ENCODE measurements at regions not wholly inside any gene's neighbourhood (a gene's known extent, or its start where the extent isn't known, plus 50 kb on each side); places are given as distances from the start of the nearest gene placed in this dataset.
"Not testable (repeated sequence)": the region's sequence is repeated elsewhere in the genome, so short reads cannot be mapped to it uniquely, and the experiment has no call there.

DNA sequence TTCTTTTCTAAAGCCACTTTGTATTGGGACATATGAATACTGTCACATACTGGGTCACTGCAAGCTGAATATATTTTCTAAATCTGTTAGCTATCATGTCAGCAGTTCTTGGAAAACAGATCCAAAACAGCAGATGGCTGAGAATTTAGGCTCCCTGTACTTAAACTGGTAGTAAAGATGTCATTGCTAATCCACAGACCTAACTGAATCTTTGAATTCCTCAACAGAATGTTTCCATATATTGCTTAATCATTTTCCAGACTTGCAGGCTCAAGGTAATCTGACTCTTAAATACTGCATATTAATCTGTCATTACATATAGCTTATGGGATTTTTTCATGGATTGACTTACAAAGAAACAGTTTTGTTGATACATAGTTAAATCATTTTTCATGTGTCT is 639.0 kb upstream of the KLHL1 start:
- no peaks in the 10 kb centered on the region for H3K36me3 ChIP-seq (replicated peaks in 1 of 2; ENCODE audit: control insufficient read depth in 1 of 2, insufficient read depth in 2 of 2, low read length in 1 of 2)

DNA sequence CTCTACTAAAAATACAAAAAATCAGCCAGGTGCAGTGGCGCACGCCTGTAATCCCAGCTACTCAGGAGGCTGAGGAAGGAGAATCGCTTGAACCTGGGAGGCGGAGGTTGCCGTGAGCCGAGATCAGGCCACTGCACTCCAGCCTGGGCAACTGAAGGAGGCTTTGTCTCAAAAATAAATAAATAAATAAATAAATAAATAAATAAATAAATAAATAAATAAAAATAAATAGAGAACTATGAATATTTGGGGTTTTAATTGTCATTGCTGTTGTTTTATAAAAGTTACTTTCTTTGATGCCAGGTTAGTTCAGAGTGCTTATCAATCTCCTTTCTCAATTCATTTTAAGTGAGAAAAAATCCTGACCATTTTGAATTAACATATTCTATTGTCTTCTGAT is 638.2 kb upstream of the KLHL1 start:
- H3K4me2 ChIP-seq; H3K9me2 ChIP-seq; H3K27ac ChIP-seq (ENCODE audit: low read depth in 2 of 2, low read length in 1 of 2); H4K20me1 ChIP-seq (ENCODE audit: insufficient read depth); POLR2A ChIA-PET; DNase-seq; H2AFZ ChIP-seq (ENCODE audit: low read depth); H3K9ac ChIP-seq; H3K9me3 ChIP-seq; H3F3A ChIP-seq (replicated peaks; ENCODE audit: insufficient read depth); H3K36me3 ChIP-seq (replicated peaks in 1 of 2; ENCODE audit: control insufficient read depth in 1 of 2, insufficient read depth in 2 of 2, low read length in 1 of 2); H3K4me3 ChIP-seq (ENCODE audit: low read depth in 2 of 2, low read length in 1 of 2); H3K79me2 ChIP-seq (ENCODE audit: insufficient read depth); H3K4me1 ChIP-seq (ENCODE audit: control insufficient read depth in 1 of 2, insufficient read depth in 2 of 2, low read depth in 1 of 2, low read length in 1 of 2); H3K27me3 ChIP-seq (ENCODE audit: insufficient read depth): not testable (repeated sequence)
- CTCF ChIA-PET = interaction anchor here (1.0 kb wide), 1 partner anchor 9 kb away, joined by 3 read pairs; no protein-coding TSS in a partner anchor
- 88% methylated on average over 6 of the region's 6 CpGs for WGBS (ENCODE audit: low lambda C conversion rate)

More for the DNA sequence above, 639.0 kb upstream of the KLHL1 start:
- no peaks in the 10 kb centered on the region for H3K79me2 ChIP-seq (ENCODE audit: insufficient read depth)
- H3K9me3 ChIP-seq = no peaks in the 10 kb centered on the region
- H4K20me1 ChIP-seq (ENCODE audit: insufficient read depth) = no peaks in the 10 kb centered on the region
- no peak overlapping the region for H3K4me3 ChIP-seq (ENCODE audit: low read depth in 2 of 2, low read length in 1 of 2)
- no peaks in the 10 kb centered on the region for H3K9me2 ChIP-seq
- H3K27ac ChIP-seq (ENCODE audit: low read depth in 2 of 2, low read length in 1 of 2) = no peak overlapping the region
- no peak overlapping the region for H2AFZ ChIP-seq (ENCODE audit: low read depth)
- ChIA-PET CTCF (no interaction called here), POLR2A (no interaction called here)
- H3K27me3 ChIP-seq (ENCODE audit: insufficient read depth) = no peaks in the 10 kb centered on the region
- no peak overlapping the region for H3K9ac ChIP-seq
- no peak for TF ChIP-seq SMC3 (IDR thresholded peaks at IDR 0.05; ENCODE audit: low read depth, low read length)
- TF ChIP-seq ELF1 (IDR thresholded peaks at IDR 0.05) = no peak
- no peak for TF ChIP-seq FOSL2 (IDR thresholded peaks at IDR 0.05; ENCODE audit: borderline replicate concordance, low read depth)
- TF ChIP-seq MXI1 (IDR thresholded peaks at IDR 0.05; ENCODE audit: low read depth, low read length) = no peak
- TF ChIP-seq, protein P1, sequence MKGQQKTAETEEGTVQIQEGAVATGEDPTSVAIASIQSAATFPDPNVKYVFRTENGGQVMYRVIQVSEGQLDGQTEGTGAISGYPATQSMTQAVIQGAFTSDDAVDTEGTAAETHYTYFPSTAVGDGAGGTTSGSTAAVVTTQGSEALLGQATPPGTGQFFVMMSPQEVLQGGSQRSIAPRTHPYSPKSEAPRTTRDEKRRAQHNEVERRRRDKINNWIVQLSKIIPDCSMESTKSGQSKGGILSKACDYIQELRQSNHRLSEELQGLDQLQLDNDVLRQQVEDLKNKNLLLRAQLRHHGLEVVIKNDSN (IDR thresholded peaks at IDR 0.05; ENCODE audit: borderline replicate concordance, low read depth) = no peak
- TF ChIP-seq RAD21 (IDR thresholded peaks at IDR 0.05; ENCODE audit: low read length) = no peak
- TF ChIP-seq RFX5 (IDR thresholded peaks at IDR 0.05; ENCODE audit: low read length) = no peak
- TF ChIP-seq CHD2 (IDR thresholded peaks at IDR 0.05; ENCODE audit: low read length, partially characterized antibody) = no peak
- no peak overlapping the region for H3K4me2 ChIP-seq
- H3F3A ChIP-seq (replicated peaks; ENCODE audit: insufficient read depth) = no peaks in the 10 kb centered on the region
- no peak for DNase-seq
- H3K4me1 ChIP-seq (ENCODE audit: control insufficient read depth in 1 of 2, insufficient read depth in 2 of 2, low read depth in 1 of 2, low read length in 1 of 2) = no peaks in the 10 kb centered on the region; a peak in 1 of 4 replicates

DNA sequence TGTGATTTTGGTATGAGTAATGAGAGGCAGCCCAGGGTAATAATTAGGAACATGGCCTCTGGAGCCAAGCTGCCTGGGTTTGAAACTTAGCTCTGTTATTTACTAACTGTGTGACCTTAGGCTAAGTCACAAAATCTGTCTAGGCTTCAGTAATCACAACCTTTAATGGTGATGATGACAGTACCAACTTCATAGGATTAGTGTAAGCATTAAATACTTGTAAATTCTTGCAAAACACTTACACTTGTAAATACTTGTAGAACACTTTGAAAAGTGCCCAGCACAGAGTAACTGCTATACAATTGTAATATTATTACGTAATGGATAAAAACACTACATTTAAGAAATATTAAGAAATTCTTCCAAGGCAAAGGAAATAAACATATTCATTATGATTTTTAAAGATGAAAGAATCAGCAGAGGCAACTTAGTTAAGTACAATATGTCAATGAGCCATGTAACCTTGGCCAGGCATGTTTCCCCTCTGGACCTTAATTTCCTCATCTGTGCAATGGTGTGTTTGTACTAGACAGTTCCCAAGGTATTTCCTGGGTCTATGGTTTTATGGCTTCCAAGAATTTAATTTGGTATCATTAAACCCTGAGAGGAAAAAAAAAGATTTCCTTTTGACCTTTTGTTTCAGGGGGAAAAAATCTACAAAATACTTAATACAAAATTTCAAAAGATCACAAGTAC is 628.5 kb upstream of the KLHL1 start:
- Histone ChIP-seq H3K27me3 (ENCODE audit: insufficient read depth) (no peaks in the 10 kb centered on the region), H3K4me2 (no peak overlapping the region), H4K20me1 (ENCODE audit: insufficient read depth) (no peaks in the 10 kb centered on the region), H3K4me1 (ENCODE audit: control insufficient read depth in 1 of 2, insufficient read depth in 2 of 2, low read depth in 1 of 2, low read length in 1 of 2) (no peaks in the 10 kb centered on the region), H3K79me2 (ENCODE audit: insufficient read depth) (no peaks in the 10 kb centered on the region), H3F3A (replicated peaks; ENCODE audit: insufficient read depth) (no peaks in the 10 kb centered on the region), H2AFZ (ENCODE audit: low read depth) (no peak overlapping the region), H3K9ac (no peak overlapping the region), H3K27ac (ENCODE audit: low read depth in 2 of 2, low read length in 1 of 2) (no peak overlapping the region), H3K36me3 (replicated peaks in 1 of 2; ENCODE audit: control insufficient read depth in 1 of 2, insufficient read depth in 2 of 2, low read length in 1 of 2) (no peaks in the 10 kb centered on the region), H3K9me3 (no peaks in the 10 kb centered on the region), H3K4me3 (ENCODE audit: low read depth in 2 of 2, low read length in 1 of 2) (no peak overlapping the region), H3K9me2 (no peaks in the 10 kb centered on the region)
- WGBS (ENCODE audit: low lambda C conversion rate) = 86% methylated on average over 1 of the region's 1 CpG
- ChIA-PET POLR2A (no interaction called here), CTCF (no interaction called here)
- DNase-seq = no peak
- no peak for TF ChIP-seq RXRA (IDR thresholded peaks at IDR 0.05; ENCODE audit: borderline replicate concordance, low read depth)
- no peak for TF ChIP-seq FOSL2 (IDR thresholded peaks at IDR 0.05; ENCODE audit: borderline replicate concordance, low read depth)
- TF ChIP-seq, protein P2, sequence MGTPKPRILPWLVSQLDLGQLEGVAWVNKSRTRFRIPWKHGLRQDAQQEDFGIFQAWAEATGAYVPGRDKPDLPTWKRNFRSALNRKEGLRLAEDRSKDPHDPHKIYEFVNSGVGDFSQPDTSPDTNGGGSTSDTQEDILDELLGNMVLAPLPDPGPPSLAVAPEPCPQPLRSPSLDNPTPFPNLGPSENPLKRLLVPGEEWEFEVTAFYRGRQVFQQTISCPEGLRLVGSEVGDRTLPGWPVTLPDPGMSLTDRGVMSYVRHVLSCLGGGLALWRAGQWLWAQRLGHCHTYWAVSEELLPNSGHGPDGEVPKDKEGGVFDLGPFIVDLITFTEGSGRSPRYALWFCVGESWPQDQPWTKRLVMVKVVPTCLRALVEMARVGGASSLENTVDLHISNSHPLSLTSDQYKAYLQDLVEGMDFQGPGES (IDR thresholded peaks at IDR 0.05; ENCODE audit: low read depth, low read length) = no peak
- TF ChIP-seq, protein P3, sequence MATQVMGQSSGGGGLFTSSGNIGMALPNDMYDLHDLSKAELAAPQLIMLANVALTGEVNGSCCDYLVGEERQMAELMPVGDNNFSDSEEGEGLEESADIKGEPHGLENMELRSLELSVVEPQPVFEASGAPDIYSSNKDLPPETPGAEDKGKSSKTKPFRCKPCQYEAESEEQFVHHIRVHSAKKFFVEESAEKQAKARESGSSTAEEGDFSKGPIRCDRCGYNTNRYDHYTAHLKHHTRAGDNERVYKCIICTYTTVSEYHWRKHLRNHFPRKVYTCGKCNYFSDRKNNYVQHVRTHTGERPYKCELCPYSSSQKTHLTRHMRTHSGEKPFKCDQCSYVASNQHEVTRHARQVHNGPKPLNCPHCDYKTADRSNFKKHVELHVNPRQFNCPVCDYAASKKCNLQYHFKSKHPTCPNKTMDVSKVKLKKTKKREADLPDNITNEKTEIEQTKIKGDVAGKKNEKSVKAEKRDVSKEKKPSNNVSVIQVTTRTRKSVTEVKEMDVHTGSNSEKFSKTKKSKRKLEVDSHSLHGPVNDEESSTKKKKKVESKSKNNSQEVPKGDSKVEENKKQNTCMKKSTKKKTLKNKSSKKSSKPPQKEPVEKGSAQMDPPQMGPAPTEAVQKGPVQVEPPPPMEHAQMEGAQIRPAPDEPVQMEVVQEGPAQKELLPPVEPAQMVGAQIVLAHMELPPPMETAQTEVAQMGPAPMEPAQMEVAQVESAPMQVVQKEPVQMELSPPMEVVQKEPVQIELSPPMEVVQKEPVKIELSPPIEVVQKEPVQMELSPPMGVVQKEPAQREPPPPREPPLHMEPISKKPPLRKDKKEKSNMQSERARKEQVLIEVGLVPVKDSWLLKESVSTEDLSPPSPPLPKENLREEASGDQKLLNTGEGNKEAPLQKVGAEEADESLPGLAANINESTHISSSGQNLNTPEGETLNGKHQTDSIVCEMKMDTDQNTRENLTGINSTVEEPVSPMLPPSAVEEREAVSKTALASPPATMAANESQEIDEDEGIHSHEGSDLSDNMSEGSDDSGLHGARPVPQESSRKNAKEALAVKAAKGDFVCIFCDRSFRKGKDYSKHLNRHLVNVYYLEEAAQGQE (IDR thresholded peaks at IDR 0.05; ENCODE audit: low read depth, low read length) = no peak
- TF ChIP-seq, protein P4, sequence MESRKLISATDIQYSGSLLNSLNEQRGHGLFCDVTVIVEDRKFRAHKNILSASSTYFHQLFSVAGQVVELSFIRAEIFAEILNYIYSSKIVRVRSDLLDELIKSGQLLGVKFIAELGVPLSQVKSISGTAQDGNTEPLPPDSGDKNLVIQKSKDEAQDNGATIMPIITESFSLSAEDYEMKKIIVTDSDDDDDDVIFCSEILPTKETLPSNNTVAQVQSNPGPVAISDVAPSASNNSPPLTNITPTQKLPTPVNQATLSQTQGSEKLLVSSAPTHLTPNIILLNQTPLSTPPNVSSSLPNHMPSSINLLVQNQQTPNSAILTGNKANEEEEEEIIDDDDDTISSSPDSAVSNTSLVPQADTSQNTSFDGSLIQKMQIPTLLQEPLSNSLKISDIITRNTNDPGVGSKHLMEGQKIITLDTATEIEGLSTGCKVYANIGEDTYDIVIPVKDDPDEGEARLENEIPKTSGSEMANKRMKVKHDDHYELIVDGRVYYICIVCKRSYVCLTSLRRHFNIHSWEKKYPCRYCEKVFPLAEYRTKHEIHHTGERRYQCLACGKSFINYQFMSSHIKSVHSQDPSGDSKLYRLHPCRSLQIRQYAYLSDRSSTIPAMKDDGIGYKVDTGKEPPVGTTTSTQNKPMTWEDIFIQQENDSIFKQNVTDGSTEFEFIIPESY (IDR thresholded peaks at IDR 0.05; ENCODE audit: borderline replicate concordance, low read depth) = no peak
- TF ChIP-seq, protein P5, sequence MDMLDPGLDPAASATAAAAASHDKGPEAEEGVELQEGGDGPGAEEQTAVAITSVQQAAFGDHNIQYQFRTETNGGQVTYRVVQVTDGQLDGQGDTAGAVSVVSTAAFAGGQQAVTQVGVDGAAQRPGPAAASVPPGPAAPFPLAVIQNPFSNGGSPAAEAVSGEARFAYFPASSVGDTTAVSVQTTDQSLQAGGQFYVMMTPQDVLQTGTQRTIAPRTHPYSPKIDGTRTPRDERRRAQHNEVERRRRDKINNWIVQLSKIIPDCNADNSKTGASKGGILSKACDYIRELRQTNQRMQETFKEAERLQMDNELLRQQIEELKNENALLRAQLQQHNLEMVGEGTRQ (IDR thresholded peaks at IDR 0.05; ENCODE audit: borderline replicate concordance, low read depth, low read length) = no peak
